IPS-18a (cell line): ENCODE measurements at regions not wholly inside any gene's neighbourhood (a gene's known extent, or its start where the extent isn't known, plus 50 kb on each side); places are given as distances from the start of the nearest gene placed in this dataset.
"Not testable (repeated sequence)": the region's sequence is repeated elsewhere in the genome, so short reads cannot be mapped to it uniquely, and the experiment has no call there.

Source experiments
- H3K27ac ChIP-seq: one replicate; pipeline ENCODE4 v1.5.1; 2013; ENCODE audit warnings: low read length
- H3K27me3 ChIP-seq: one replicate; pipeline ENCODE4 v1.6.1; 2013; ENCODE audit warnings: mild to moderate bottlenecking, low read length; ENCODE audit not compliant: control insufficient read depth, insufficient read depth
- H3K36me3 ChIP-seq: one replicate; pipeline ENCODE4 v1.6.1; 2013; ENCODE audit warnings: low read depth, low read length; ENCODE audit not compliant: control insufficient read depth
- H3K4me1 ChIP-seq: one replicate; pipeline ENCODE4 v1.6.1; 2013; ENCODE audit warnings: low read depth, low read length; ENCODE audit not compliant: control insufficient read depth
- H3K4me3 ChIP-seq: one replicate; pipeline ENCODE4 v1.5.1; 2013; ENCODE audit warnings: low read length
- H3K9ac ChIP-seq: one replicate; pipeline ENCODE4 v1.6.1; 2013; ENCODE audit warnings: mild to moderate bottlenecking, low read length, moderate library complexity
- H3K9me3 ChIP-seq: one replicate; pipeline ENCODE4 v1.6.1; 2013; ENCODE audit warnings: low read depth, low read length; ENCODE audit not compliant: control insufficient read depth

DNA sequence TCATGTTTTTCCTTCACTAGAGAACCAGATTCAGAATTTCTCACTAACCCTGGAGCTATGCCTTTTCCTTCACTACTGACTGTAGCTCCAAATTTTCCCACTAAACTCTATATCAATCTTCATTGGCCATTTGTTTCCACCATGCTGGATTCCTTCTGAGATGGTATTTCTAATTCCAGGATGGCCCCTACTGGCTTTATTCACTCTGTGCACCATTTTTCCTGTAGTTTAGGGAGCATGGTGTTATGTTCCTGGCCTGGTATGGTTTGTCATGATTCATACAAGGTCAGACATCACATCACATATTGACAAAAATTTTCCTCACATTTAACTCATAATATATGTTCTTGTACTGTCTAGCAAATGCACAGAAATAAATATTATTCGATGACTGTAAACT is 229.2 kb upstream of the TFPI start:
- no peak overlapping the region for H3K27ac ChIP-seq
- H3K4me3 ChIP-seq: no peak overlapping the region
- H3K27me3 ChIP-seq: no peaks in the 10 kb centered on the region
- no peaks in the 10 kb centered on the region for H3K36me3 ChIP-seq
- H3K9ac ChIP-seq: no peak overlapping the region
- H3K9me3 ChIP-seq: no peaks in the 10 kb centered on the region
- H3K4me1 ChIP-seq: no peaks in the 10 kb centered on the region

GRCh38 chr2:187784138-187784537 is 229.9 kb upstream of the TFPI start:
- not testable (repeated sequence) for H3K27me3 ChIP-seq, H3K27ac ChIP-seq

GRCh38 chr2:187799601-187800000 is 245.4 kb upstream of the TFPI start:
- H3K4me1 ChIP-seq: no peaks in the 10 kb centered on the region
- H3K9me3 ChIP-seq: no peaks in the 10 kb centered on the region
- no peaks in the 10 kb centered on the region for H3K36me3 ChIP-seq
- H3K27me3 ChIP-seq: no peaks in the 10 kb centered on the region
- H3K4me3 ChIP-seq: no peak overlapping the region
- no peak overlapping the region for H3K9ac ChIP-seq
- H3K27ac ChIP-seq: no peak overlapping the region

More at GRCh38 chr2:187784138-187784537, 229.9 kb upstream of the TFPI start:
- not testable (repeated sequence) for H3K4me3 ChIP-seq, H3K9me3 ChIP-seq, H3K9ac ChIP-seq, H3K36me3 ChIP-seq, H3K4me1 ChIP-seq

GRCh38 chr2:187803816-187804215 is 249.6 kb upstream of the TFPI start:
- Histone ChIP-seq H3K9me3 (peaks cover 5% of the 10 kb centered on the region), H3K36me3 (no peaks in the 10 kb centered on the region), H3K4me3 (no peak overlapping the region)

GRCh38 chr2:187815113-187815512 is 260.9 kb upstream of the TFPI start:
- Histone ChIP-seq H3K27me3 (no peaks in the 10 kb centered on the region), H3K4me3 (no peak overlapping the region), H3K36me3 (no peaks in the 10 kb centered on the region), H3K4me1 (no peaks in the 10 kb centered on the region), H3K27ac (no peak overlapping the region), H3K9me3 (peaks cover 3% of the 10 kb centered on the region), H3K9ac (no peak overlapping the region)

More at GRCh38 chr2:187803816-187804215, 249.6 kb upstream of the TFPI start:
- Histone ChIP-seq H3K9ac (no peak overlapping the region), H3K27me3 (no peaks in the 10 kb centered on the region), H3K4me1 (no peaks in the 10 kb centered on the region), H3K27ac (no peak overlapping the region)

DNA sequence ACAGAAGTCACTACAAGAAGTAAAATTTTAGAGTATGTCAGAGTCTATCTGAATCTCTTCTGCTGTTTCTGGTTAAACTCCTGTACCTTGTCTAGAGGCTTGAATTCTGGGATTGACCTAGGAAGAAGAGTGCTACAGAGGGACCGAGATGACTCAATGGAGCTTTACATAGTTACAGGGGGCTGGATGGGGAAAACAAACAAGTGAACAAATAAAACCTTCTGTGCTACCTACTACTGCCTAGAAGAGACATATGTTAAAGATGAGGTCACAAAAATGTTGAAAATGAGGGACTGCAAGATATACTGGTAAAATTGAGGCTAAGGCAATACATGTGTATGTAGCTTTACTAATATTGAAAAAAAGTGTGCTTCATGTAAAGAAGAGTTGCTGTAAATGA is 265.4 kb upstream of the TFPI start:
- H3K9ac ChIP-seq: no peak overlapping the region
- no peaks in the 10 kb centered on the region for H3K36me3 ChIP-seq
- H3K27ac ChIP-seq: no peak overlapping the region
- no peaks in the 10 kb centered on the region for H3K4me1 ChIP-seq
- peaks cover 3% of the 10 kb centered on the region for H3K9me3 ChIP-seq
- no peak overlapping the region for H3K4me3 ChIP-seq
- no peaks in the 10 kb centered on the region for H3K27me3 ChIP-seq

- Histone ChIP-seq H3K27me3 (no peaks in the 10 kb centered on the region), H3K27ac (no peak overlapping the region), H3K36me3 (no peaks in the 10 kb centered on the region), H3K9me3 (no peaks in the 10 kb centered on the region), H3K4me1 (no peaks in the 10 kb centered on the region), H3K9ac (no peak overlapping the region), H3K4me3 (no peak overlapping the region)
Measured at GRCh38 chr2:187825108-187825507, 270.9 kb upstream of the TFPI start.

DNA sequence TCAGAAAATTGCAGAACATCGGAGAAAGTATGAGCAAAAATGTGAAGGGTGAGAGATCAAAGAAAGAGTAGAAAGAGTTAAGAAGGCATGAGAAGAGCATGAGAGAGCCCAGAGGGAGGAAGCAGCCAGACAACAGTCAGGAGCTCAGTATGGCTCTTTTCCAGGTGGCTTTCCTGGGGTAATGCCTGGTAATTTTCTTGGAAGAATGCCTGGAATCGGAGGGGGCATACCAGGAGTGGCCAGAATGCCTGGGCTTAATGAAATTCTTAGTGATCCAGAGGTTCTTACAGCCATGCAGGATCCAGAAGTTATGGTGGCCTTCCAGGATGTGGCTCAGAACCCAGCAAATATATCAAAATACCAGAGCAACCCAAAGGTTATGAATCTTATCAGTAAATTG is 271.8 kb upstream of the TFPI start:
- H3K27ac ChIP-seq: no peak overlapping the region
- no peaks in the 10 kb centered on the region for H3K9me3 ChIP-seq
- H3K4me1 ChIP-seq: no peaks in the 10 kb centered on the region
- no peak overlapping the region for H3K4me3 ChIP-seq
- no peak overlapping the region for H3K9ac ChIP-seq
- no peaks in the 10 kb centered on the region for H3K27me3 ChIP-seq
- no peaks in the 10 kb centered on the region for H3K36me3 ChIP-seq

GRCh38 chr2:187834787-187835186 is 280.6 kb upstream of the TFPI start:
- Histone ChIP-seq H3K4me3 (no peak overlapping the region), H3K4me1 (no peaks in the 10 kb centered on the region), H3K9ac (no peak overlapping the region), H3K36me3 (no peaks in the 10 kb centered on the region), H3K27me3 (no peaks in the 10 kb centered on the region), H3K27ac (no peak overlapping the region), H3K9me3 (no peaks in the 10 kb centered on the region)

GRCh38 chr2:187838690-187839089 is 284.5 kb upstream of the TFPI start:
- no peaks in the 10 kb centered on the region for H3K27me3 ChIP-seq
- H3K9ac ChIP-seq: no peak overlapping the region
- H3K4me1 ChIP-seq: no peaks in the 10 kb centered on the region
- H3K9me3 ChIP-seq: no peaks in the 10 kb centered on the region
- no peak overlapping the region for H3K27ac ChIP-seq
- no peaks in the 10 kb centered on the region for H3K36me3 ChIP-seq
- H3K4me3 ChIP-seq: no peak overlapping the region

DNA sequence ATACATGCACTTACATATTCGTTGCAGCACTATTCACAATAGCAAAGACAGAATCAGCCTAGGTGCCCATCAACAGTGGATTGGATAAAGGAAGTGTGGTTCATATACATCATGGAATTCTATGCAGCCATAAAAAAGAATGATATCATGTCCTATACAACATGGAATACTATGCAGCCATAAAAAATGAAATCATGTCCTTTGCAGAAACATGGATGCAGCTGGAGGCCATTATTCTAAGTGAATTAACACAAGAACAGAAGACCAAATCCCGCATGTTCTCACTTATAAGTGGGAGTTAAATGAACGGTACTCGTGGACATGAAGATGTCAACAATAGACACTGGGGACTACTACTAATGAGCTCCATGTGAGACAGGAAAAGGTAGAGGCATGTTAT is 288.1 kb upstream of the TFPI start:
- Histone ChIP-seq H3K27ac (no peak overlapping the region), H3K27me3 (no peaks in the 10 kb centered on the region), H3K4me3 (no peak overlapping the region), H3K9ac (no peak overlapping the region), H3K9me3 (no peaks in the 10 kb centered on the region), H3K36me3 (no peaks in the 10 kb centered on the region), H3K4me1 (no peaks in the 10 kb centered on the region)

- Histone ChIP-seq H3K36me3 (no peaks in the 10 kb centered on the region), H3K27me3 (no peaks in the 10 kb centered on the region), H3K4me3 (no peak overlapping the region), H3K9ac (no peak overlapping the region), H3K27ac (no peak overlapping the region), H3K4me1 (no peaks in the 10 kb centered on the region), H3K9me3 (no peaks in the 10 kb centered on the region)
Measured at GRCh38 chr2:187842978-187843847, 289.0 kb upstream of the TFPI start.
